ENCODE measurements at regions not wholly inside any gene's neighbourhood (a gene's known extent, or its start where the extent isn't known, plus 50 kb on each side); places are given as distances from the start of the nearest gene placed in this dataset.

DNA sequence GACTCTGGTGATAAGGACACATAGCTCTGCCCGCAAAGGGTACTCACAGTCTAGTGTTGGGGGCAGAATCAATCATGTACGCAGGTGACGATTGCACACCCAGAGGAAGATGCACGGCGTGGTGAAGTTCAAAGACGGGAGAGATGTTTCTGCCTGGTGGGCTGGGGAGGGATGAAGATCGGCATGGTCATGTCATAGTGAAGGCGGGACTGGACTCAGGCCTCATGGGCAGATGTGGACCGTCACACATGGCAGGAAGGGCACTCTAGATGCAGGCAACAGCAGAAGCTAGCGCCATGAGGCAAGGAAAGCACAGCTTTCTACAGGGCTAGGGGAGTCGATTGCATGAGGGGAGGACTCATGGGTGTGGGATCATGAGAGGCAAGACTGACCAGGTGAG, 240.6 kb downstream of the OPA1 start:
- no peak for TF ChIP-seq POLR2A (IDR thresholded peaks at IDR 0.05)
- TF ChIP-seq, protein P1, sequence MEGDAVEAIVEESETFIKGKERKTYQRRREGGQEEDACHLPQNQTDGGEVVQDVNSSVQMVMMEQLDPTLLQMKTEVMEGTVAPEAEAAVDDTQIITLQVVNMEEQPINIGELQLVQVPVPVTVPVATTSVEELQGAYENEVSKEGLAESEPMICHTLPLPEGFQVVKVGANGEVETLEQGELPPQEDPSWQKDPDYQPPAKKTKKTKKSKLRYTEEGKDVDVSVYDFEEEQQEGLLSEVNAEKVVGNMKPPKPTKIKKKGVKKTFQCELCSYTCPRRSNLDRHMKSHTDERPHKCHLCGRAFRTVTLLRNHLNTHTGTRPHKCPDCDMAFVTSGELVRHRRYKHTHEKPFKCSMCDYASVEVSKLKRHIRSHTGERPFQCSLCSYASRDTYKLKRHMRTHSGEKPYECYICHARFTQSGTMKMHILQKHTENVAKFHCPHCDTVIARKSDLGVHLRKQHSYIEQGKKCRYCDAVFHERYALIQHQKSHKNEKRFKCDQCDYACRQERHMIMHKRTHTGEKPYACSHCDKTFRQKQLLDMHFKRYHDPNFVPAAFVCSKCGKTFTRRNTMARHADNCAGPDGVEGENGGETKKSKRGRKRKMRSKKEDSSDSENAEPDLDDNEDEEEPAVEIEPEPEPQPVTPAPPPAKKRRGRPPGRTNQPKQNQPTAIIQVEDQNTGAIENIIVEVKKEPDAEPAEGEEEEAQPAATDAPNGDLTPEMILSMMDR (IDR thresholded peaks at IDR 0.05): no peak
- peak in 1 of 7 donors; percentile 25 for DNase-seq
- Histone ChIP-seq H3K4me1 (replicated peaks in 1 of 2) (peaks cover 5 to 8% of the 10 kb centered on the region in 2 donors), H3K9me3 (replicated peaks in 1 of 3) (no peaks in the 10 kb centered on the region), H3K27me3 (no peaks in the 10 kb centered on the region), H3K4me3 (no peak overlapping the region), H3K36me3 (replicated peaks in 1 of 2) (no peaks in the 10 kb centered on the region), H3K27ac (no peak overlapping the region)
- WGBS, 4 donors: 97 to 98% (median 98%) methylated on average over 10 to 11 of the region's 11 CpGs
- intact Hi-C loops (cut with DNase I): no loop called here

DNA sequence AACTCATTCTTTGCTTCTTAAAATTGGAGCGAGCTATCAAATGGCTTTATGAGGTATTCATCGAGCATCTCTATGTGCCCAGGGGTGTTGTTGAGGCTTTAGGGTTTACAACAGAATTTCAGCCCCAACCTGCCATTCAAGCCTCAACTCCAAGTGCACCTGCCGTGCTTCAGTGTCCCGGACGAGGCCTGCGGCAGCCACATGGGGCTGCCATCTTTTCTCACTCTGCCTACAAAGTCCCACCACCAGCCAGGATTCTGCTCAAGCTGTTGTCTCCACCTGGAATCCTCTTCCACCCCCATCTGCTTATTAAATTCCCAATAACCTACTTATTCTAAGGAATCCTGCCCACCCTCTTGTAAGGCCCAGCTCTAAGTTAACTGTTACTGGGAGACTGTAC, 242.4 kb downstream of the OPA1 start:
- 95 to 100% (median 97%) methylated on average over 6 of the region's 6 CpGs for WGBS, 4 donors
- H3K27ac ChIP-seq: no peak overlapping the region
- intact Hi-C loops (cut with DNase I): no loop called here
- TF ChIP-seq, protein P1 (IDR thresholded peaks at IDR 0.05): no peak
- TF ChIP-seq POLR2A (IDR thresholded peaks at IDR 0.05): no peak
- no peaks in the 10 kb centered on the region for H3K36me3 ChIP-seq (replicated peaks in 1 of 2)
- no peaks in the 10 kb centered on the region for H3K9me3 ChIP-seq (replicated peaks in 1 of 3)
- H3K4me1 ChIP-seq (replicated peaks in 1 of 2): peaks cover 5 to 8% of the 10 kb centered on the region in 2 donors
- H3K27me3 ChIP-seq: no peaks in the 10 kb centered on the region
- DNase-seq: peak in 1 of 7 donors; percentile 18
- no peak overlapping the region for H3K4me3 ChIP-seq

DNA sequence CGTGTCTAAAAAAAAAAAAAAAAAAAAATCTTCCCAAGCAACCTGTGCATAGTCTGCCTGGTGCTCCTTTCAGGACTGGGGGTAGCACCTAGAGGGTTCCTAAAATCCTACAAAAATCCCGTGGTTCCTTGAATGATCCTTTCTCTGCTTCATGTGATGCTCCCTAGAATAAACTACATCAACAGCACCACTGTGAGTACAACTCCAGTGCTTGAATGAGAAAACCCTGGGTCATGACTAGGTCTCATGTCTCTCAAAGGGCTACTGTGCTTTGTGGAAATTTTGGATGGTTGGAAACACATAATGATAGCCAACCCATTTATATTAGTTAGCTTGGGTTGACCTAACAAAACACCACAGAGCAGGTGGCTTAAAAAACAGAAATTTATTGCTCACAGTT, 243.5 kb downstream of the OPA1 start:
- WGBS, 4 donors: 39 to 45% (median 42%) methylated on average over 2 of the region's 2 CpGs
- Histone ChIP-seq H3K4me1 (replicated peaks in 1 of 2) (peaks cover 5 to 8% of the 10 kb centered on the region in 2 donors), H3K36me3 (replicated peaks in 1 of 2) (no peaks in the 10 kb centered on the region), H3K4me3 (no peak overlapping the region), H3K27ac (no peak overlapping the region), H3K27me3 (no peaks in the 10 kb centered on the region), H3K9me3 (replicated peaks in 1 of 3) (no peaks in the 10 kb centered on the region)
- intact Hi-C loops (cut with DNase I): no loop called here
- no peak for TF ChIP-seq POLR2A (IDR thresholded peaks at IDR 0.05)
- TF ChIP-seq, protein P1 (IDR thresholded peaks at IDR 0.05): no peak
- DNase-seq: peak in 1 of 7 donors; percentile 4

- WGBS, 4 donors: 87 to 94% (median 91%) methylated on average over 7 of the region's 7 CpGs
- Histone ChIP-seq H3K27me3 (no peaks in the 10 kb centered on the region), H3K9me3 (replicated peaks in 1 of 3) (no peaks in the 10 kb centered on the region), H3K36me3 (replicated peaks in 1 of 2) (no peaks in the 10 kb centered on the region), H3K4me1 (replicated peaks in 1 of 2) (peaks cover 2 to 4% of the 10 kb centered on the region in 2 donors), H3K27ac (no peak overlapping the region), H3K4me3 (no peak overlapping the region)
- intact Hi-C loops (cut with DNase I): no loop called here
- no peak for DNase-seq
- TF ChIP-seq POLR2A (IDR thresholded peaks at IDR 0.05): no peak
- TF ChIP-seq, protein P1 (IDR thresholded peaks at IDR 0.05): no peak
Observed at GRCh38 chr3:193836918-193837317, 243.9 kb downstream of the OPA1 start.

Data from adrenal gland (tissue), 9 donors.